ENCODE measurements at regions not wholly inside any gene's neighbourhood (a gene's known extent, or its start where the extent isn't known, plus 50 kb on each side); places are given as distances from the start of the nearest gene placed in this dataset.

- H3K4me3 ChIP-seq (ENCODE audit: control insufficient read depth, low read depth, low read length): no peak overlapping the region
- DNase-seq (ENCODE audit: low read depth): no peak
- no peak for TF ChIP-seq CTCF (IDR thresholded peaks at IDR 0.05; ENCODE audit: control insufficient read depth, insufficient read depth, low read depth, low read length, missing control alignments)
These were observed 189.4 kb upstream of the PRDM1 start for GRCh38 chr6:105896821-105897095.

GRCh38 chr6:105896052-105896820 is 189.9 kb upstream of the PRDM1 start:
- no peak overlapping the region for H3K4me3 ChIP-seq (ENCODE audit: control insufficient read depth, low read depth, low read length)
- no peak for TF ChIP-seq CTCF (IDR thresholded peaks at IDR 0.05; ENCODE audit: control insufficient read depth, insufficient read depth, low read depth, low read length, missing control alignments)
- no peak for DNase-seq (ENCODE audit: low read depth)

- no peak for DNase-seq (ENCODE audit: low read depth)
- no peak for TF ChIP-seq CTCF (IDR thresholded peaks at IDR 0.05; ENCODE audit: control insufficient read depth, insufficient read depth, low read depth, low read length, missing control alignments)
- H3K4me3 ChIP-seq (ENCODE audit: control insufficient read depth, low read depth, low read length): no peak overlapping the region
These were observed 191.6 kb upstream of the PRDM1 start for GRCh38 chr6:105894556-105894955.

GRCh38 chr6:105893741-105894140 is 192.4 kb upstream of the PRDM1 start:
- no peak for DNase-seq (ENCODE audit: low read depth)
- TF ChIP-seq CTCF (IDR thresholded peaks at IDR 0.05; ENCODE audit: control insufficient read depth, insufficient read depth, low read depth, low read length, missing control alignments): no peak
- no peak overlapping the region for H3K4me3 ChIP-seq (ENCODE audit: control insufficient read depth, low read depth, low read length)

- no peak overlapping the region for H3K4me3 ChIP-seq (ENCODE audit: control insufficient read depth, low read depth, low read length)
- no peak for TF ChIP-seq CTCF (IDR thresholded peaks at IDR 0.05; ENCODE audit: control insufficient read depth, insufficient read depth, low read depth, low read length, missing control alignments)
- DNase-seq (ENCODE audit: low read depth): no peak
These were observed 193.4 kb upstream of the PRDM1 start for GRCh38 chr6:105892577-105893262.

- DNase-seq (ENCODE audit: low read depth): no peak
- TF ChIP-seq CTCF (IDR thresholded peaks at IDR 0.05; ENCODE audit: control insufficient read depth, insufficient read depth, low read depth, low read length, missing control alignments): no peak
These were observed 195.5 kb upstream of the PRDM1 start for GRCh38 chr6:105890521-105891244.

More at GRCh38 chr6:105890521-105891244, 195.5 kb upstream of the PRDM1 start:
- no peak overlapping the region for H3K4me3 ChIP-seq (ENCODE audit: control insufficient read depth, low read depth, low read length)

Measured in AG09309 (cell line).